ENCODE measurements at regions not wholly inside any gene's neighbourhood (a gene's known extent, or its start where the extent isn't known, plus 50 kb on each side); places are given as distances from the start of the nearest gene placed in this dataset.

GRCh38 chr6:90819483-90819882 is 232.6 kb upstream of the MAP3K7 start:
- H3K9me3 Mint-ChIP-seq, result no peaks in the 10 kb centered on the region
- no peaks in the 10 kb centered on the region for H3K36me3 Mint-ChIP-seq (ENCODE audit: low read depth)
- ATAC-seq (replicated peaks), result no peak
- H3K27ac Mint-ChIP-seq, result no peak overlapping the region
- H3K27me3 Mint-ChIP-seq, result peaks cover 10% of the 10 kb centered on the region
- no peak overlapping the region for H3K4me3 Mint-ChIP-seq
- H3K4me1 Mint-ChIP-seq, result no peaks in the 10 kb centered on the region

- H3K9me3 Mint-ChIP-seq, result no peaks in the 10 kb centered on the region
- H3K4me1 Mint-ChIP-seq, result no peaks in the 10 kb centered on the region
- no peak for ATAC-seq (replicated peaks)
- no peaks in the 10 kb centered on the region for H3K36me3 Mint-ChIP-seq (ENCODE audit: low read depth)
- H3K27ac Mint-ChIP-seq, result no peak overlapping the region
- no peak overlapping the region for H3K4me3 Mint-ChIP-seq
- H3K27me3 Mint-ChIP-seq, result peaks cover 10% of the 10 kb centered on the region
Measured at GRCh38 chr6:90818163-90818562, 231.3 kb upstream of the MAP3K7 start.

GRCh38 chr6:90816764-90817163 is 229.9 kb upstream of the MAP3K7 start:
- Mint-ChIP-seq H3K36me3 (ENCODE audit: low read depth) (no peaks in the 10 kb centered on the region), H3K9me3 (no peaks in the 10 kb centered on the region), H3K4me3 (no peak overlapping the region), H3K27ac (no peak overlapping the region), H3K27me3 (peaks cover 10% of the 10 kb centered on the region), H3K4me1 (no peaks in the 10 kb centered on the region)
- ATAC-seq (replicated peaks), result no peak

- no peak for ATAC-seq (replicated peaks)
- peaks cover 3% of the 10 kb centered on the region for H3K27me3 Mint-ChIP-seq
Measured at GRCh38 chr6:90811596-90812226, 224.8 kb upstream of the MAP3K7 start.

GRCh38 chr6:90809035-90809434 is 222.2 kb upstream of the MAP3K7 start:
- H3K27me3 Mint-ChIP-seq, result peaks cover 3% of the 10 kb centered on the region
- H3K4me1 Mint-ChIP-seq, result no peaks in the 10 kb centered on the region
- no peak overlapping the region for H3K27ac Mint-ChIP-seq
- no peak overlapping the region for H3K4me3 Mint-ChIP-seq
- no peak for ATAC-seq (replicated peaks)
- H3K9me3 Mint-ChIP-seq, result no peaks in the 10 kb centered on the region
- H3K36me3 Mint-ChIP-seq (ENCODE audit: low read depth), result no peaks in the 10 kb centered on the region

More at GRCh38 chr6:90811596-90812226, 224.8 kb upstream of the MAP3K7 start:
- H3K27ac Mint-ChIP-seq, result no peak overlapping the region
- H3K36me3 Mint-ChIP-seq (ENCODE audit: low read depth), result no peaks in the 10 kb centered on the region
- no peaks in the 10 kb centered on the region for H3K4me1 Mint-ChIP-seq
- H3K4me3 Mint-ChIP-seq, result no peak overlapping the region
- H3K9me3 Mint-ChIP-seq, result no peaks in the 10 kb centered on the region

- peaks cover 3% of the 10 kb centered on the region for H3K27me3 Mint-ChIP-seq
- no peak for ATAC-seq (replicated peaks)
- H3K27ac Mint-ChIP-seq, result no peak overlapping the region
- H3K9me3 Mint-ChIP-seq, result no peaks in the 10 kb centered on the region
- no peak overlapping the region for H3K4me3 Mint-ChIP-seq
- H3K4me1 Mint-ChIP-seq, result no peaks in the 10 kb centered on the region
- H3K36me3 Mint-ChIP-seq (ENCODE audit: low read depth), result no peaks in the 10 kb centered on the region
Measured at GRCh38 chr6:90807791-90808701, 221.2 kb upstream of the MAP3K7 start.

- no peak overlapping the region for H3K4me3 Mint-ChIP-seq
- peaks cover 10% of the 10 kb centered on the region for H3K27me3 Mint-ChIP-seq
- H3K27ac Mint-ChIP-seq, result no peak overlapping the region
- H3K36me3 Mint-ChIP-seq (ENCODE audit: low read depth), result no peaks in the 10 kb centered on the region
- no peaks in the 10 kb centered on the region for H3K4me1 Mint-ChIP-seq
- no peak for ATAC-seq (replicated peaks)
- no peaks in the 10 kb centered on the region for H3K9me3 Mint-ChIP-seq
Measured at GRCh38 chr6:90805619-90806155, 218.8 kb upstream of the MAP3K7 start.

- Mint-ChIP-seq H3K36me3 (ENCODE audit: low read depth) (no peaks in the 10 kb centered on the region), H3K27ac (no peak overlapping the region), H3K4me3 (no peak overlapping the region), H3K9me3 (no peaks in the 10 kb centered on the region), H3K4me1 (no peaks in the 10 kb centered on the region), H3K27me3 (peaks cover 10% of the 10 kb centered on the region)
- no peak for ATAC-seq (replicated peaks)
Measured at GRCh38 chr6:90803956-90804355, 217.1 kb upstream of the MAP3K7 start.

- H3K4me3 Mint-ChIP-seq, result no peak overlapping the region
- ATAC-seq (replicated peaks), result no peak
- peaks cover 4% of the 10 kb centered on the region for H3K27me3 Mint-ChIP-seq
- H3K4me1 Mint-ChIP-seq, result no peaks in the 10 kb centered on the region
- no peaks in the 10 kb centered on the region for H3K9me3 Mint-ChIP-seq
- no peaks in the 10 kb centered on the region for H3K36me3 Mint-ChIP-seq (ENCODE audit: low read depth)
- H3K27ac Mint-ChIP-seq, result no peak overlapping the region
Measured at GRCh38 chr6:90795078-90795477, 208.2 kb upstream of the MAP3K7 start.

GRCh38 chr6:90793771-90794170 is 206.9 kb upstream of the MAP3K7 start:
- Mint-ChIP-seq H3K4me1 (no peaks in the 10 kb centered on the region), H3K9me3 (no peaks in the 10 kb centered on the region), H3K27me3 (peaks cover 4% of the 10 kb centered on the region), H3K36me3 (ENCODE audit: low read depth) (no peaks in the 10 kb centered on the region), H3K27ac (no peak overlapping the region), H3K4me3 (no peak overlapping the region)
- no peak for ATAC-seq (replicated peaks)

- ATAC-seq (replicated peaks), result no peak
- H3K9me3 Mint-ChIP-seq, result no peaks in the 10 kb centered on the region
- no peaks in the 10 kb centered on the region for H3K36me3 Mint-ChIP-seq (ENCODE audit: low read depth)
Measured at GRCh38 chr6:90790696-90791095, 203.8 kb upstream of the MAP3K7 start.

GRCh38 chr6:90790058-90790457 is 203.2 kb upstream of the MAP3K7 start:
- H3K27ac Mint-ChIP-seq, result no peak overlapping the region
- H3K27me3 Mint-ChIP-seq, result peaks cover 7% of the 10 kb centered on the region
- no peaks in the 10 kb centered on the region for H3K4me1 Mint-ChIP-seq
- no peaks in the 10 kb centered on the region for H3K36me3 Mint-ChIP-seq (ENCODE audit: low read depth)
- no peaks in the 10 kb centered on the region for H3K9me3 Mint-ChIP-seq
- no peak for ATAC-seq (replicated peaks)
- no peak overlapping the region for H3K4me3 Mint-ChIP-seq

More at GRCh38 chr6:90790696-90791095, 203.8 kb upstream of the MAP3K7 start:
- peaks cover 4% of the 10 kb centered on the region for H3K27me3 Mint-ChIP-seq
- H3K27ac Mint-ChIP-seq, result no peak overlapping the region
- no peaks in the 10 kb centered on the region for H3K4me1 Mint-ChIP-seq
- H3K4me3 Mint-ChIP-seq, result no peak overlapping the region

GRCh38 chr6:90788781-90789180 is 201.9 kb upstream of the MAP3K7 start:
- no peaks in the 10 kb centered on the region for H3K36me3 Mint-ChIP-seq (ENCODE audit: low read depth)
- no peak overlapping the region for H3K4me3 Mint-ChIP-seq
- no peaks in the 10 kb centered on the region for H3K9me3 Mint-ChIP-seq
- ATAC-seq (replicated peaks), result no peak
- H3K27ac Mint-ChIP-seq, result no peak overlapping the region
- no peaks in the 10 kb centered on the region for H3K4me1 Mint-ChIP-seq
- H3K27me3 Mint-ChIP-seq, result peaks cover 7% of the 10 kb centered on the region

- no peak overlapping the region for H3K4me3 Mint-ChIP-seq
- H3K27me3 Mint-ChIP-seq, result peaks cover 7% of the 10 kb centered on the region
- H3K36me3 Mint-ChIP-seq (ENCODE audit: low read depth), result no peaks in the 10 kb centered on the region
- no peak overlapping the region for H3K27ac Mint-ChIP-seq
- no peaks in the 10 kb centered on the region for H3K4me1 Mint-ChIP-seq
- ATAC-seq (replicated peaks), result no peak
- H3K9me3 Mint-ChIP-seq, result no peaks in the 10 kb centered on the region
Measured at GRCh38 chr6:90787446-90787845, 200.6 kb upstream of the MAP3K7 start.

GRCh38 chr6:90780778-90781177 is 193.9 kb upstream of the MAP3K7 start:
- H3K9me3 Mint-ChIP-seq, result no peaks in the 10 kb centered on the region
- H3K27me3 Mint-ChIP-seq, result peaks cover 13% of the 10 kb centered on the region
- ATAC-seq (replicated peaks), result no peak
- H3K4me3 Mint-ChIP-seq, result no peak overlapping the region
- no peaks in the 10 kb centered on the region for H3K4me1 Mint-ChIP-seq
- H3K36me3 Mint-ChIP-seq (ENCODE audit: low read depth), result no peaks in the 10 kb centered on the region
- no peak overlapping the region for H3K27ac Mint-ChIP-seq
